ENCODE measurements at regions not wholly inside any gene's neighbourhood (a gene's known extent, or its start where the extent isn't known, plus 50 kb on each side); places are given as distances from the start of the nearest gene placed in this dataset.

DNA sequence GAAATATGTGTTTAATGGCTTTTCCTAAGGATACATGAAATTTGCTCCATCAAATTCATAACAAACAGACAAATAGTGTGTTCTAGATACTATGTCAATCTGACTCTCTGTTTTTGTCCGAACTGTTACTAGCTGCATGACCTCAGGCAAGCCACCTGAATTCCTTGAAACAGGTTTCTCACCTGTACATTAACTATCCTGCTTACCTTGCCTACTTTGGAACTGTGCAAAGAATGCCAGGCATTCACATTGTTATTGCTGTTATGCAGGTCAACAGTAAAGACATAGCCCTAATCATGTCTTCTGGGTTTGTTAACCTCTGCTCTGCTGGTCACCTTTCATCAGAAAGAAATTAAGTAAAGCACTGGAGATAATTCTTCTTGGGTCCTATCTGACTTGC lies 1283.9 kb upstream of the CELF2 start:
- DNase-seq = no peak

DNA sequence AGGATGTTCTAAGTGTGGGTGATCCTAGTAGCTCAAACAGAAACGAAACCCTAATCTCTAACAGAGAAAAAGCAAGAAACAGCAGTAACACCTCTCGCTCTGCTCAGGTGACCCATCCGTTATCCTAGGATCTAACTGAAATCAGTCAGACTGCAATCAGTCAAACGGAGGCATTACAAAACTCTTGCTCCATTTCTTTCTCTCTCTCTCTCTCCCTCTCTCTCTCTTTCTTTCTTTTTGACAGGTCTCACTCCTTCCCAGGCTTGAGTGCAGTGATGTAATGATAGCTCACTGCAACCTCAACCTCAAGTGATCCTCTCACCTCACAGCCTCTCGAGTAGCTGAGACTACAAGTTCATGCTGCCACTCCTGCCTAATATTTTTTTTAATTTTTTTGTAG lies 1283.5 kb upstream of the CELF2 start:
- DNase-seq = no peak

- no peak for DNase-seq
Observed at GRCh38 chr10:9735731-9736130, 1281.9 kb upstream of the CELF2 start.

DNA sequence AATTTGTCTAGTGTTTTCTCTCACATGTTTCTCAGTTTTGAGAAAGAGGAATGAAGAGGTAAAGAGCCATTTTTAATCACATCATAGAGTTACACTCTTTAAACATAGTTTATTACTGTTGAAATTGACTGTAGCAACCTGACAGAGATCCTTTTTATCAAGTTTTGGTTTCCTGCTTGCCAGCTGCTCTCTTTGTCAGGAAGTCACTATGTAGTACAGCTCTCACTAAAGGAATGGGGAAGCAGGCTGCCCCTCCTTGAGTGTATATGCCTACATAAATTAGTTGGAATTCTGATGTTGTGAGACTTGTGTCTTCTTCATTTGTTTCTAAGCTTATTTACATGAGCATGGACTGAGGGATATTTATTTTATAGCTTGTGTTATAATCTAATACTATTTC lies 1274.0 kb upstream of the CELF2 start:
- DNase-seq = no peak

DNA sequence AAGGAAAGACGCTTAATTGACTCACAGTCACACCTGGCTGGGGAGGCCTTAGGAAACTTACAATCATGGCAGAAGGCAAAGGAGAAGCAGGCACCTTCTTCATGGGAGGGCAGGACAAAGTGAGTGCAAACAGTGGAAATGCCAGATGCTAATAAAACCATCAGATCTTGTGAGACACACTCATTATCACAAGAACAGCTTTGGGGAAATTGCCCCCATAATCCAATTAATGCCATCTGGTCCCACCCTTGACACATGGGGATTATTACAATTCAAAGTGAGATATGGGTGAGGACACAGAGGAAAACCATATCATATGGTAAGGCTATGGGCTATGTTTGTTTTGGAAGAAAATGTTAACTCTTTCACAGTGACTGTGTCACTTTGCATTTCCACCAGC lies 1272.5 kb upstream of the CELF2 start:
- DNase-seq = no peak

DNA sequence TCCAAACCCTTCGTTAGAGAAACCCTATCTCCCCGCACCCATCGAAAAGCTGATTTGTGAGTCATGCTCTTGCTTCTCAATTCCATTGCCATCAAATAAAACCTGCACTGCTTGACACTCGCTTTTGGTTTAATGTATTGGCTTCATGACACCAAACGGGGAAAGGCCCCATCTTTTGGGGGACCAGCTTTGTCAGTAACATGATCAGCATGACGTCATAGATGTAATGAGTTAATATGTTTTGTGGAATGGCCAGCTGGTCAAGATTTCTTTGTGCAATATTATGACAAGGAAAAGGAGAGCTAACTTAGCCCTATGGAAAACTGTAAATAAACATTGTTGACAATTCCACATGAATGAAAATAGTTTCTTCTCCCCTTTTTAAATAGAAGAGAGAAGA lies 1260.5 kb upstream of the CELF2 start:
- DNase-seq = no peak

DNA sequence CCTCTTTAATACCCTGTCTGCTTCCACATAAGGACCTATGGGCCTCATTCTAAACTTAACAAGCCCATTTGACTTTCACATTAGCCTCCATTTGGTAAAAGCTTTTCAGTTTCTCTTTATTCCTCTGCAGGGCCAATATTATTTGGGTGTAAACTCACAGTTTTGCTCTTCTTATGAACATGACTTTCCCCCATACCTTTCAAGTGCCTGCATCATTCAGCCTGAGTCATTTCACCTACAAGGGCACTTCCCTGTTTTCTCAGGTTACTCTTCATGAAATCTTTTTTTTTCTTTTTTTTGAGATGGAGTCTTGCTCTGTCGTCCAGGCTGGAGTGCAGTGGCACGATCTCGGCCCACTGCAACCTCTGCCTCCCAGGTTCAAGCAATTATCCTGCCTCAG lies 1258.1 kb upstream of the CELF2 start:
- DNase-seq = no peak

DNA sequence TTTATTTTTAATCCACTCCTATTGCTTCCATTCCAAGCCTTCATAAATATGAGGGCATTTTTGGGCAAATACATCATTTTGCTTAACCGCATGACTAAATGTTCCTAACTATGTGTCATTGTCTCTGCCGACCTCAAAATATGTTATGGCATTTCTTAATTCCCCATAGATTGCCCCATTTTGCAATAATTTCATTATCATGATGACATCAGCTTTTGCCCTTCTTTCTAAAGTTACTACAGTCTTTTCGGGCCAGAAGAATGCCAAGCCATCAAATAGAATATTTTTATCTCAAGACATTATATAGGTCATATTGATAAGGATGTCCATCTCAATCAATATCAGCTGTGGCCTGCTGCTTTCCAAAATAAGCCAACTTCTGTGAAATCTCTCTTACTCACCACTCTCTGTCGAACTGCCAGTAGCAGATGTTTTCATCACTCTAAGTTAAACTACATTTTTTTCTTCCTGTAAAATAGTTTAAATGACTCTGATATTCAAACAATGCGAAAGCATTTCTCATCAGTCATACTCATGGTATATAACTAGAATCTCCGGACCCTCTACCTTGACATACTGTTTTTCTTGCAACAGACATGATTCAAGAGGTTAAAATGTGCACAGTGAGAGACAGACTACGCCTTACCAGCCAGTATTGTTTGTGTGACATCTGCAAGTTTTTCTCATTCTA lies 1254.6 kb upstream of the CELF2 start:
- DNase-seq = no peak

- DNase-seq = no peak
Observed at GRCh38 chr10:9766762-9767161, 1250.9 kb upstream of the CELF2 start.

DNA sequence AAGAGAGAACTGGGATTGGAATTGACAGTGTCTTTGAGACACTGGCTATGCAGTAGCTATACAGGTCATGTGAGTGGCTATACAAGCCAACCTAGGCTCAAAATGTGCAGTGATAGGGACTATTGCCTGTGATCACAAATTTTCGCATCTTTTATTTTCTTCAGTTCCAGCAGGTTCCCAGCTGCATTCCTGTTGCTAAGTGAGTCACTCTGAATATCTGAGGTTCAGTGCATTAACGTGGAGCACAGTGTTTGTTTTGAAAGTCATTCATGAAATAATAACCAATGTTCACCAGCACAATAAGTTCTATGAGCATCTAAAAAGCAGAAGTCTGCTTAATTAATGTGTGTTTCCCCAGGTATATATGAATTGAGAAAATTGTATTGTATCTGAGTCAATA lies 1236.0 kb upstream of the CELF2 start:
- DNase-seq = no peak

GRCh38 chr10:9786101-9786500 lies 1231.6 kb upstream of the CELF2 start:
- no peak for DNase-seq

DNA sequence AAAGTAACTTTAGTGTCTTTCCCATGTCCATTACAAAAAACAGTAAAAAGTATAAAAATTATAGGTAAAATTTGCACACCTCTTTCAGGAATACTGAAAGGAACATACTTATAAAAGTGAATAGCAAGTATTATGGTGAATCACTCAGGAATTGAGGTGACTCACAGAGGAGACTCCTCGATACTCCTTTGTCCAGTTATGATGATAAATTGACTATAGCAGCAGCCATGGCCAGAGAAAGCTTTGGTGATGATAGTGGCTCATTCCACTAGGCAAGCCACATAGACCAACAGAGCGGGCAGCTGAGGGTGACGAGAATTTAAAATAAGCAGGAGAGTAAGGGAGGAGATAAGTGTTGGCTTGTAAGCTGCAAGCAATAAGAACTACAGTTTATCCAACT lies 1231.1 kb upstream of the CELF2 start:
- no peak for DNase-seq

- DNase-seq = no peak
Observed at GRCh38 chr10:9789996-9790395, 1227.7 kb upstream of the CELF2 start.

GRCh38 chr10:9792181-9792580 lies 1225.5 kb upstream of the CELF2 start:
- DNase-seq = no peak

- DNase-seq = no peak
Observed at GRCh38 chr10:9796564-9796963, 1221.1 kb upstream of the CELF2 start.

DNA sequence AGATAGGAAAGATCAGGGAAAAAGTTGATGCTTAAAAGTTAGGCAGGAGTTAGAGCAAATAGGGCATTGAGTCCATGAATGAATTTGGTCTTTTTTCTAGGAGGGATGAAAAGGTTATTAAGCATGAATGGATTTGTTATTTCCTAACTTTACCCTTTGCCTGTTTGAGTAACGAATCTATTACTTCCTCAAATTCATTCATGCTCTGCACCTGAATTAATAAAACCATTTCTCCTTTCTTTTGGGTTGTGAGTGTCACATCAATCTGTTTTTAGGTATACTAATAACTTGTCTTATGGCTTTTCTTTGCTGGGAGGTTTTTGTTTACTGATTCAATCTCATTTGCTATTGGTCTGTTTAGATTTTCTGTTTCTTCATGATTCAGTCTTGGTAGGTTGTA lies 1217.7 kb upstream of the CELF2 start:
- no peak for DNase-seq

DNA sequence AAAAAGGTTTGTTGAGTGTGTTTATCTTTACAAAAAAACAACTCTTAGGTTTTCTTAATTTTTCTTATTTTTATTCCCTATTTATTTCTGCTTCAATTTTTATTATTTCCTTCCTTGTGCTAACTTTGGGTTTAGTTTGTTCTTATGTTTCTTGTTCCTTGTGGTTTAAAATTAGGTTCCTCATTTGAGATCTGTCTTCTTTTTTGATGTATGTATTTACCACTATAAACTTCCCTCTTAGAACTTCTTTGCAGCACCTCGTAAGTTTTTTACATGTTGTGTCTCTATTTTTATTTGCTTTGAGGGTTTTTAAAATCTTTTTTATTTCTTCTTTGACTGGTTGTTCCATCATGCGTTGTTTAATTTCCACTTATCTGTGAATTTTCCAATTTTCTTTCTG lies 1217.1 kb upstream of the CELF2 start:
- DNase-seq = no peak

DNA sequence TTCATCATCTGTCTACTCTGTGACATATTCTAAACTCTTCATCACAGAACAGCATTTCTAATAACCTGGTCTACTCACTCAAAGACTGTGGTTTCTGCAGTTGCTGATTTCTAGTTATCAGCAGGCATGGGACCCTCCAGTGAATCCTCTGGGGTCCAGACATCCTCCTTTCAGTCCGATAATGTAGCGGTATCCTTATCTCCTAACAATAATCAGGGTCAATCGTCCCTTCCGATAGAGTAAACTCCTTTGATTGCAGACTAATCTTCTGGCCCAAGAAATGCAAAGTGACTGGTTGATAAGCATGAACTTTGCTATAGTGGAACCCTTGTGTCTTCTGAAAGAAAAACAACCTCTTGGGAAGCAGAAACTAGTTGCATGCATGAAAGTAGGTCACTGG lies 1209.8 kb upstream of the CELF2 start:
- DNase-seq = no peak

- DNase-seq = no peak
Observed at GRCh38 chr10:9811601-9812000, 1206.1 kb upstream of the CELF2 start.

DNA sequence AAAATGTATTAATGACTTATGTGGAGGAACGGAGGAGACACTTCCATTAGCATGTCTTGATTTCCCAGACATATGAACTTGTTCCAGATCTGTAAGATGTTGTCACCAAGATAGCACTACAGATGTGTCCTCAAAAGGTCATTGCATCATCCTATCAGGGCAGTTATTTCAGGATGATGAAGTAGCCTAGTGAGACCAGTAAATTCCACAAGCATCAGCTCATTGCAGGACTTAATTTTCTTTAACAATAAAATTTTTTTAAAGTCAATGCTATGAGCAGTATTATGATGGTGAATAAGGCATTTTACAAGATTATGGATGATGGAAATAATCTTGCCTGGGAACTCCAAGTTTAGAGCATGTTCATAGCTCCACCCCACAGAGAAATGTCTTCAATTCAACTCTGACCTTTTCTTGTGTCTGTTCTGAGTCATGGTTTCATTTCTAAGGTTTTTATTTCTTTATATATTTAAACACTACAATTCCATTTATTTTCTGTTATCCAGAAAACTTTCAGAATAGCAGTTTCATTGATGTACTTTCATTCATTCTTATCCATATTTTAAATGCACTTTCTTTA lies 1203.3 kb upstream of the CELF2 start:
- DNase-seq = no peak

GRCh38 chr10:9819756-9820494 lies 1197.7 kb upstream of the CELF2 start:
- no peak for DNase-seq

- no peak for DNase-seq
Observed at GRCh38 chr10:9823268-9823930, 1194.3 kb upstream of the CELF2 start.

DNA sequence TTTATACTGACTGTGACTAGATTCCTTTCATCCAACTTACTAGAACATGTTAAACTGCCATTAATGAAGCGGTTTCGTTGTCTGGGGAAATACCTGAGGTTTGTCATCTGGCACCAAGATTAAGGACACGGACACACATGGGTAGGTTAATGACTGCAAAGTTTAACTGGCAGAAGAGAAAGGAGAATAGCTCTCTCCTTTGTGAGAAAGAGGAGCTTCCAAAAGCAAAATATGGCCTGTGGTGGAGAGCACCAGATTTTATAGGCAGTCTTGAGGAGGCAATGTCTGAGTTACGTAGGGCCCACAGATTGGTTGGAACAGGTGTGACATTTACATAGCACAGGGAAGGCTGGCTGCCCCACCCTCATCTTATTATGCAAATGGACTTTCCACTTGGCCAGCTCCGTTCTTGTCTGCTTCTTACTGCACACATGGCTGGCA lies 1193.0 kb upstream of the CELF2 start:
- no peak for DNase-seq

- DNase-seq = no peak
Observed at GRCh38 chr10:9825491-9826018, 1192.1 kb upstream of the CELF2 start.

Measured in NCI-H510A treated with DMSO at 0.1 percent for 48 hours (cell line).